ENCODE measurements at regions not wholly inside any gene's neighbourhood (a gene's known extent, or its start where the extent isn't known, plus 50 kb on each side); places are given as distances from the start of the nearest gene placed in this dataset.

- TF ChIP-seq CTCF (IDR thresholded peaks at IDR 0.05; ENCODE audit: insufficient read depth, low read length, poor library complexity, severe bottlenecking) (no peak), EZH2phosphoT487 (conservative IDR thresholded peaks at IDR 0.05; ENCODE audit: low read length) (no peak)
Observed at GRCh38 chr13:50156140-50156539, 140.9 kb downstream of the KCNRG start.

Measured in SU-DHL-6 (cell line).